ENCODE measurements at regions not wholly inside any gene's neighbourhood (a gene's known extent, or its start where the extent isn't known, plus 50 kb on each side); places are given as distances from the start of the nearest gene placed in this dataset.

DNA sequence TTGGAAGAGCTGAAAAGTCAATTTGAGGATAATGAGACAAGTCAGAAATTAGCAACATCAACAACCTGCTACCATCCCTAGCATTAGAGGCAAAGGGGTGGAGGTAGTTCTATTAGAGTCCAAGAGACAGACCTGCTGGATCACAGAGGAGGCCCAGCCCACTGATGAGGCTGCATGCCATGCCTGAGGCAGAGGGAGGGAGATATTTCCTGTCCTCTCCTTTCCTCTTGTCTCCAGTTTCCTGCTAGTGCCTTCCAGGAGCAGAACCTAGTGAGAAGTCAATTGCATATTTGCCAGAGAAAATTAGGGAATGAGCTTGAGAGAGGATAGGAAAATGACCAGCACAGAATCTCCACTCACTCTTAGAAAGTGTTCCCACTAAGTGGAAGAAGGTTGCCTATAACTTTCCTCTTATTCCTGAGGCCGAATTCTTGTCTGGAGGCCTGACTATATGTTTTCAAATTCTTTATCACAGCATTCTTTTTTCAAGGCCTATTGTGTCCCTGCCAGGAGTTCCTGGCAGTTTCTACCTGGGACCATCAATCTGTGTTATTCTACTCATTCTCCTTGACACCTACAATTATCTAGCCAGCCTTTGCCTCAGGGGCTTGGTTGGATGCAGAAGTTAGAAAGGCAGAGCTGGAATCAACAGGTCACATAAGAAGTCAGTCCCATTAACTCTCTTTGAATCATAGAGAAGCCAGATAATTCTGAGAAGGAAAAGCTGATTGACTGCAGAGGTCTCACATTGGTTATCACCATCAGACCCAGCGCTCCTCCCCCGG lies 121.9 kb downstream of the EMP1 start:
- no peak overlapping the region for H3K27ac ChIP-seq (ENCODE audit: low read length)
- H3K9me3 ChIP-seq (replicated peaks; ENCODE audit: insufficient read depth, low read length), result no peaks in the 10 kb centered on the region
- H3K4me2 ChIP-seq (ENCODE audit: low read depth, low read length), result no peak overlapping the region
- DNase-seq, result no peak
- no peak overlapping the region for H3K9ac ChIP-seq (ENCODE audit: low read length)
- H3K4me3 ChIP-seq (ENCODE audit: low read length), result no peak overlapping the region
- no peaks in the 10 kb centered on the region for H4K20me1 ChIP-seq (ENCODE audit: insufficient read depth, low read length)
- no peaks in the 10 kb centered on the region for H3K79me2 ChIP-seq (ENCODE audit: low read length)
- no peaks in the 10 kb centered on the region for H3F3A ChIP-seq (ENCODE audit: insufficient read depth, low read length)
- no peaks in the 10 kb centered on the region for H3K27me3 ChIP-seq (replicated peaks; ENCODE audit: insufficient read depth, low read length)
- no peaks in the 10 kb centered on the region for H3K4me1 ChIP-seq (ENCODE audit: low read length)
- no peaks in the 10 kb centered on the region for H3K9me2 ChIP-seq (replicated peaks; ENCODE audit: insufficient read depth, low read length)
- no peaks in the 10 kb centered on the region for H3K36me3 ChIP-seq (replicated peaks; ENCODE audit: insufficient read depth, low read length)
- TF ChIP-seq EZH2phosphoT487 (IDR thresholded peaks at IDR 0.05; ENCODE audit: low read length) (no peak), EZH2 (optimal IDR thresholded peaks at IDR 0.05; ENCODE audit: low read depth, low read length) (no peak)
- TF ChIP-seq, protein P1, sequence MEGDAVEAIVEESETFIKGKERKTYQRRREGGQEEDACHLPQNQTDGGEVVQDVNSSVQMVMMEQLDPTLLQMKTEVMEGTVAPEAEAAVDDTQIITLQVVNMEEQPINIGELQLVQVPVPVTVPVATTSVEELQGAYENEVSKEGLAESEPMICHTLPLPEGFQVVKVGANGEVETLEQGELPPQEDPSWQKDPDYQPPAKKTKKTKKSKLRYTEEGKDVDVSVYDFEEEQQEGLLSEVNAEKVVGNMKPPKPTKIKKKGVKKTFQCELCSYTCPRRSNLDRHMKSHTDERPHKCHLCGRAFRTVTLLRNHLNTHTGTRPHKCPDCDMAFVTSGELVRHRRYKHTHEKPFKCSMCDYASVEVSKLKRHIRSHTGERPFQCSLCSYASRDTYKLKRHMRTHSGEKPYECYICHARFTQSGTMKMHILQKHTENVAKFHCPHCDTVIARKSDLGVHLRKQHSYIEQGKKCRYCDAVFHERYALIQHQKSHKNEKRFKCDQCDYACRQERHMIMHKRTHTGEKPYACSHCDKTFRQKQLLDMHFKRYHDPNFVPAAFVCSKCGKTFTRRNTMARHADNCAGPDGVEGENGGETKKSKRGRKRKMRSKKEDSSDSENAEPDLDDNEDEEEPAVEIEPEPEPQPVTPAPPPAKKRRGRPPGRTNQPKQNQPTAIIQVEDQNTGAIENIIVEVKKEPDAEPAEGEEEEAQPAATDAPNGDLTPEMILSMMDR (IDR thresholded peaks at IDR 0.05; ENCODE audit: low read length), result no peak
- H2AFZ ChIP-seq (ENCODE audit: low read length), result no peak overlapping the region

DNA sequence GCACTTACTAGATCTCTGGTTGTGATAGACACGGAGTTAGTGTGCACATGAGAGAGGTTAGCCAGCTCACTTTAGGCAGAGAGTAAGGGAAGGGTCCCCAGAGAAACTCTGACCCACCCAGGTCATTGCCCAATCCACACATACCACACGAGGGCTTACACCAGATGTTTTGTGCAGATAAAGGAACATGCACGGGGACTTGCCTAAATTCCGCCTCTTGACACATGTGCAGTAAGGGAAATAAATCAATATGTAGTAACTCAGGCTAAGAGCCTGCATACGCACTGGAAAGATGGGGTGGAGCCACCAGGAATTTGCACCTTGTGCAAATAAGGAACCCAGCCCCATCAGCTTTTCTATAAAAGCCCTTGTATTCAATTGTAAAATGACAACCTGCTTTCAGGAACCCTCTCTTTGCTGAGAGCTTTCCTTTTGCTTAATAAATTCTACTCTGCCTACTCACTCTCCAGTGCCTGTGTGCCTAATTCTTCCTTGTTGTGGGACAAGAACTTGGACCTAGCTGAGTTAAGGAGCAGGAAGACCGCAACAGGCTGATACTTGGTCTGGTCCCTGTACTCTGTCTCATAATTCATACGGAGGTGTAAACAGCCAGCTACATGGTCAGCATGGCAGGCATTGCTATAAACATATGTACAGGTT lies 120.2 kb downstream of the EMP1 start:
- H3K79me2 ChIP-seq (ENCODE audit: low read length), result no peaks in the 10 kb centered on the region
- no peaks in the 10 kb centered on the region for H3F3A ChIP-seq (ENCODE audit: insufficient read depth, low read length)
- H3K4me2 ChIP-seq (ENCODE audit: low read depth, low read length), result no peak overlapping the region
- H2AFZ ChIP-seq (ENCODE audit: low read length), result no peak overlapping the region
- no peaks in the 10 kb centered on the region for H4K20me1 ChIP-seq (ENCODE audit: insufficient read depth, low read length)
- no peak overlapping the region for H3K27ac ChIP-seq (ENCODE audit: low read length)
- H3K4me3 ChIP-seq (ENCODE audit: low read length), result no peak overlapping the region
- no peaks in the 10 kb centered on the region for H3K4me1 ChIP-seq (ENCODE audit: low read length)
- H3K9me2 ChIP-seq (replicated peaks; ENCODE audit: insufficient read depth, low read length), result no peaks in the 10 kb centered on the region
- H3K27me3 ChIP-seq (replicated peaks; ENCODE audit: insufficient read depth, low read length), result no peaks in the 10 kb centered on the region
- H3K36me3 ChIP-seq (replicated peaks; ENCODE audit: insufficient read depth, low read length), result no peaks in the 10 kb centered on the region
- no peak for DNase-seq
- no peaks in the 10 kb centered on the region for H3K9me3 ChIP-seq (replicated peaks; ENCODE audit: insufficient read depth, low read length)
- H3K9ac ChIP-seq (ENCODE audit: low read length), result no peak overlapping the region
- TF ChIP-seq EZH2phosphoT487 (IDR thresholded peaks at IDR 0.05; ENCODE audit: low read length) (no peak), EZH2 (optimal IDR thresholded peaks at IDR 0.05; ENCODE audit: low read depth, low read length) (no peak)
- TF ChIP-seq, protein P1 (IDR thresholded peaks at IDR 0.05; ENCODE audit: low read length), result no peak

DNA sequence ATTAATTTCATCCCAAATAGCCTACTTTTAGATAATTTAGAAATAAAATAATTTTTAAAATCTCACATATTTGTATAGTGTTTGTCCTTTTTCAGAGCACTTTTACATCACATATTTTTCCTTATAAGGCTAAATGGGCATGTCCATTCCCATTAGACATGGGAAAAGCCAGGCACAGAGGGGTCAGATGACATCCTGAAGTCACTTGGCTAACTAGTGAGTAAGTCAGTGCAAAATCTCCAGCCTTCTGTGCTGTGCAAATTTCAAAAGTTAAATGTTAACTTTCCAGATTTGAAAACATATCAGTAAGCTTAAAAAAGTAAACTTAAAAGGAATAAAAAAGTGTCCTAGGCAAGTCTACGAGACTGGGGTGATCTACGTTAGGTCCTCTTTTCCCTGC lies 117.4 kb downstream of the EMP1 start:
- Histone ChIP-seq H4K20me1 (ENCODE audit: insufficient read depth, low read length) (no peaks in the 10 kb centered on the region), H3K9ac (ENCODE audit: low read length) (no peak overlapping the region), H2AFZ (ENCODE audit: low read length) (no peak overlapping the region), H3K4me3 (ENCODE audit: low read length) (no peak overlapping the region), H3K27me3 (replicated peaks; ENCODE audit: insufficient read depth, low read length) (no peaks in the 10 kb centered on the region), H3K4me1 (ENCODE audit: low read length) (no peaks in the 10 kb centered on the region), H3K36me3 (replicated peaks; ENCODE audit: insufficient read depth, low read length) (no peaks in the 10 kb centered on the region), H3K9me3 (replicated peaks; ENCODE audit: insufficient read depth, low read length) (no peaks in the 10 kb centered on the region), H3K4me2 (ENCODE audit: low read depth, low read length) (no peak overlapping the region), H3K9me2 (replicated peaks; ENCODE audit: insufficient read depth, low read length) (no peaks in the 10 kb centered on the region), H3F3A (ENCODE audit: insufficient read depth, low read length) (no peaks in the 10 kb centered on the region), H3K27ac (ENCODE audit: low read length) (no peak overlapping the region), H3K79me2 (ENCODE audit: low read length) (no peaks in the 10 kb centered on the region)
- DNase-seq, result no peak
- TF ChIP-seq EZH2phosphoT487 (IDR thresholded peaks at IDR 0.05; ENCODE audit: low read length) (no peak), EZH2 (optimal IDR thresholded peaks at IDR 0.05; ENCODE audit: low read depth, low read length) (no peak)
- TF ChIP-seq, protein P1 (IDR thresholded peaks at IDR 0.05; ENCODE audit: low read length), result no peak

All from MM.1S (cell line).